ENCODE measurements at regions not wholly inside any gene's neighbourhood (a gene's known extent, or its start where the extent isn't known, plus 50 kb on each side); places are given as distances from the start of the nearest gene placed in this dataset.
A peak's percentile ranks its signal among the peaks of the same experiment; 100 is the strongest.

- no peak for DNase-seq
Observed at GRCh38 chr5:135199919-135200318, 165.9 kb upstream of the PITX1 start.

GRCh38 chr5:135196483-135196882, 162.5 kb upstream of the PITX1 start:
- no peak for DNase-seq

GRCh38 chr5:135195270-135195608, 161.2 kb upstream of the PITX1 start:
- DNase-seq = no peak

- DNase-seq = peak; percentile 65
Observed at GRCh38 chr5:135194573-135195269, 160.7 kb upstream of the PITX1 start.

- no peak for DNase-seq
Observed at GRCh38 chr5:135194126-135194488, 160.1 kb upstream of the PITX1 start.

- peak; percentile 57 for DNase-seq
Observed at GRCh38 chr5:135193213-135194125, 159.4 kb upstream of the PITX1 start.

- no peak for DNase-seq
Observed at GRCh38 chr5:135192351-135192750, 158.3 kb upstream of the PITX1 start.

- peak; percentile 76 for DNase-seq
Observed at GRCh38 chr5:135191084-135191826, 157.2 kb upstream of the PITX1 start.

- no peak for DNase-seq
Observed at GRCh38 chr5:135190416-135191083, 156.5 kb upstream of the PITX1 start.

- no peak for DNase-seq
Observed at GRCh38 chr5:135189024-135189423, 155.0 kb upstream of the PITX1 start.

- DNase-seq = no peak
Observed at GRCh38 chr5:135188233-135188914, 154.3 kb upstream of the PITX1 start.

GRCh38 chr5:135186662-135187522, 152.9 kb upstream of the PITX1 start:
- DNase-seq = no peak

GRCh38 chr5:135185481-135186065, 151.5 kb upstream of the PITX1 start:
- DNase-seq = no peak

GRCh38 chr5:135184646-135185045, 150.6 kb upstream of the PITX1 start:
- DNase-seq = no peak

GRCh38 chr5:135183464-135183863, 149.4 kb upstream of the PITX1 start:
- no peak for DNase-seq

- DNase-seq = no peak
Observed at GRCh38 chr5:135182675-135183074, 148.6 kb upstream of the PITX1 start.

- no peak for DNase-seq
Observed at GRCh38 chr5:135181653-135182052, 147.6 kb upstream of the PITX1 start.

- DNase-seq = no peak
Observed at GRCh38 chr5:135179308-135179980, 145.4 kb upstream of the PITX1 start.

GRCh38 chr5:135178476-135179155, 144.6 kb upstream of the PITX1 start:
- no peak for DNase-seq

GRCh38 chr5:135177591-135177990, 143.6 kb upstream of the PITX1 start:
- DNase-seq = no peak

Data from EL (cell line).